Vagina (tissue), 2 donors: ENCODE measurements at regions not wholly inside any gene's neighbourhood (a gene's known extent, or its start where the extent isn't known, plus 50 kb on each side); places are given as distances from the start of the nearest gene placed in this dataset.

Experiments
- POLR2A ChIP-seq, 2 donors: fragments of 450-650 bp; IDR thresholded peaks; one replicate each; pipeline ENCODE4 v1.6.1; 2017; ENCODE audit warnings: antibody characterized with exemption in 2 of 2, mild to moderate bottlenecking in 2 of 2, moderate library complexity in 2 of 2
- POLR2AphosphoS5 ChIP-seq, 2 donors: sonication (generic); formaldehyde crosslinking; IDR thresholded peaks; one replicate each; pipeline ENCODE4 v1.9.0; 2017; ENCODE audit warnings: antibody characterized with exemption in 2 of 2, mild to moderate bottlenecking in 2 of 2, low read depth in 1 of 2; ENCODE audit not compliant: insufficient read depth in 1 of 2
- TF ChIP-seq, protein P1 (sequence below), 3 experiments: fragments of 450-650 bp in 2 of 3; fragments of 200-600 bp in 1 of 3; sonication (generic) in 1 of 3; IDR thresholded peaks; one replicate each; pipeline ENCODE4 v1.5.1; 2017 to 2019; ENCODE audit warnings: antibody characterized with exemption in 3 of 3, mild to moderate bottlenecking in 2 of 3, moderate library complexity in 2 of 3

DNA sequence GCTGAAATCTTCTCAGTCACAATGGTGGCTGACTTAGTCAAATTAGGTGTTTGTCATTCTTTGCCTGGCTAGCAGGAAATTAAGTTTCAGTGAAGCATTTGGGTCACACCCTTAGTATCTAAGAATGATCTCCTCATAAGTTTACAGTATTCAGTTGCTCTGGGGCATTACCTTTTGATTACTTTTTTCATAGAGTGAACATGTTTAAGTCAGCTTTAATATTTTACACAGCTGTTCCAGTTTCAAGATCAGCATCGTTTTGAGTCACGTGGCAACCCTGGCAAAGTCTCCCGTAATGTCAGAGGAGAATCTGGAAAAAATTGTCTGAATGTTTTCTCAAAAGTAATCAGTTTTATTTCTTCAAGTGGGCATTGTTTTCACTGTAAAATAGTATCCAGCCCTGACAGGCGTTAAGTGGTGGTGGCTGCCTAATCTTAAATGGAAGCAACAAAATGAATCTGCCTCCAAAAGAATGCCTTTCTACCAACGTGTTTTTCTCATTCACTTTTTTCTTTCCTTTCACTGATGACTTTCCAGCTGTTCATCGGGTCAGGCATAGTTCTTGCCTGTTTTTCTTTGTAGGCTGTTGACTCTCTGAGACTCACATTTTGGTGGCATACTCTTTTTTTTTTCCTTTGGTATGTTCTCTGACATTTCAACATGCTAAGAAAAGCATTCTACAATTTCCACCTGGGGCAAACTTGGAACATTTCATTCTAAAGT lies 319.6 kb upstream of the TCF4 start:
- TF ChIP-seq POLR2A (IDR thresholded peaks at IDR 0.05) (no peak), POLR2AphosphoS5 (IDR thresholded peaks at IDR 0.05; ENCODE audit: insufficient read depth in 1 of 2, low read depth in 1 of 2) (no peak)
- TF ChIP-seq, protein P1, sequence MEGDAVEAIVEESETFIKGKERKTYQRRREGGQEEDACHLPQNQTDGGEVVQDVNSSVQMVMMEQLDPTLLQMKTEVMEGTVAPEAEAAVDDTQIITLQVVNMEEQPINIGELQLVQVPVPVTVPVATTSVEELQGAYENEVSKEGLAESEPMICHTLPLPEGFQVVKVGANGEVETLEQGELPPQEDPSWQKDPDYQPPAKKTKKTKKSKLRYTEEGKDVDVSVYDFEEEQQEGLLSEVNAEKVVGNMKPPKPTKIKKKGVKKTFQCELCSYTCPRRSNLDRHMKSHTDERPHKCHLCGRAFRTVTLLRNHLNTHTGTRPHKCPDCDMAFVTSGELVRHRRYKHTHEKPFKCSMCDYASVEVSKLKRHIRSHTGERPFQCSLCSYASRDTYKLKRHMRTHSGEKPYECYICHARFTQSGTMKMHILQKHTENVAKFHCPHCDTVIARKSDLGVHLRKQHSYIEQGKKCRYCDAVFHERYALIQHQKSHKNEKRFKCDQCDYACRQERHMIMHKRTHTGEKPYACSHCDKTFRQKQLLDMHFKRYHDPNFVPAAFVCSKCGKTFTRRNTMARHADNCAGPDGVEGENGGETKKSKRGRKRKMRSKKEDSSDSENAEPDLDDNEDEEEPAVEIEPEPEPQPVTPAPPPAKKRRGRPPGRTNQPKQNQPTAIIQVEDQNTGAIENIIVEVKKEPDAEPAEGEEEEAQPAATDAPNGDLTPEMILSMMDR (IDR thresholded peaks at IDR 0.05): no peak
